WI38 (cell line): ENCODE measurements at regions not wholly inside any gene's neighbourhood (a gene's known extent, or its start where the extent isn't known, plus 50 kb on each side); places are given as distances from the start of the nearest gene placed in this dataset.

Experiments
- H3K4me3 ChIP-seq: 2 replicates; pipeline ENCODE4 v1.5.1; 2011; ENCODE audit warnings: low read depth, mild to moderate bottlenecking, control low read depth, low read length
- TF ChIP-seq, protein P1 (sequence below): IDR thresholded peaks from 2 replicates; pipeline ENCODE4 v1.5.1; 2012; ENCODE audit warnings: low read depth, mild to moderate bottlenecking, control low read depth, low read length

DNA sequence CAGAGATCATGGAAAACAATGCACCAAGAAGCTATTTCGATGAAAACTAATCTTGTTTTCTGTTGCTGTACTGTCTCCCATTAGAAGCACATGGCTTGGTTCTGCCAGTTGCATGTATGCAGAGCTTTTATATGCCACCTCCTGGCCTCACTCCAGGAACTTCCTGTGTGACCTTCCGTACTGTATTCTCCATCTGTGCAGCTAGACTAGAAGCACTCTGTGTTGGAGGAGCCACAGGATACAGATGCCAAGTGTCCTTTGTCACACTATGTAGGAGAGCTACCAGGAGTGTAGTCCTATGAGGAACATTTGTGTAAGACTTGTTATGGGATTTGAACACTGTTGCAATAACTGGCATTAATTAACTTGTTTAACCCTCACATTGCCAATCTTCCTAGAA lies 503.5 kb upstream of the TPK1 start:
- TF ChIP-seq, protein P1, sequence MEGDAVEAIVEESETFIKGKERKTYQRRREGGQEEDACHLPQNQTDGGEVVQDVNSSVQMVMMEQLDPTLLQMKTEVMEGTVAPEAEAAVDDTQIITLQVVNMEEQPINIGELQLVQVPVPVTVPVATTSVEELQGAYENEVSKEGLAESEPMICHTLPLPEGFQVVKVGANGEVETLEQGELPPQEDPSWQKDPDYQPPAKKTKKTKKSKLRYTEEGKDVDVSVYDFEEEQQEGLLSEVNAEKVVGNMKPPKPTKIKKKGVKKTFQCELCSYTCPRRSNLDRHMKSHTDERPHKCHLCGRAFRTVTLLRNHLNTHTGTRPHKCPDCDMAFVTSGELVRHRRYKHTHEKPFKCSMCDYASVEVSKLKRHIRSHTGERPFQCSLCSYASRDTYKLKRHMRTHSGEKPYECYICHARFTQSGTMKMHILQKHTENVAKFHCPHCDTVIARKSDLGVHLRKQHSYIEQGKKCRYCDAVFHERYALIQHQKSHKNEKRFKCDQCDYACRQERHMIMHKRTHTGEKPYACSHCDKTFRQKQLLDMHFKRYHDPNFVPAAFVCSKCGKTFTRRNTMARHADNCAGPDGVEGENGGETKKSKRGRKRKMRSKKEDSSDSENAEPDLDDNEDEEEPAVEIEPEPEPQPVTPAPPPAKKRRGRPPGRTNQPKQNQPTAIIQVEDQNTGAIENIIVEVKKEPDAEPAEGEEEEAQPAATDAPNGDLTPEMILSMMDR, result no peak
- no peak overlapping the region for H3K4me3 ChIP-seq

DNA sequence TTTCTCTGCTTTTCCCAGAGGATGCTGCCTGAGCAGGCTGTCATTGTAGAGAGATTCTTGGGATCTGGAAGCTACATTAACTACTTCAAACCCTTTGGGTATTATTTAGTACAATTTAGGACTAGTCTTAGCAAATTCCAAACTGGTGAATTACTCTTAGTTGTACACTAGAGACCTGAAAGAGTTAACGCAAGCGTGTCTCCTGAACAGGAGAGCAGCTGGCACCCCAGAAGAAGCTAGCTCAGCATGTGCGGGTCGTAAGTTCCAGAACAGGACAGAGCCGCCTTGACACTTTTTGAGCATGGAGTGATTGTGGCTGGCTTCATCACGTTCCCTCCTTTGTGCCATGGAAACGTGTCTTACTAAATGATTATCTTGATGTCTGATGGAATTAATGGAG lies 495.7 kb upstream of the TPK1 start:
- TF ChIP-seq, protein P1, result no peak
- H3K4me3 ChIP-seq, result no peak overlapping the region

DNA sequence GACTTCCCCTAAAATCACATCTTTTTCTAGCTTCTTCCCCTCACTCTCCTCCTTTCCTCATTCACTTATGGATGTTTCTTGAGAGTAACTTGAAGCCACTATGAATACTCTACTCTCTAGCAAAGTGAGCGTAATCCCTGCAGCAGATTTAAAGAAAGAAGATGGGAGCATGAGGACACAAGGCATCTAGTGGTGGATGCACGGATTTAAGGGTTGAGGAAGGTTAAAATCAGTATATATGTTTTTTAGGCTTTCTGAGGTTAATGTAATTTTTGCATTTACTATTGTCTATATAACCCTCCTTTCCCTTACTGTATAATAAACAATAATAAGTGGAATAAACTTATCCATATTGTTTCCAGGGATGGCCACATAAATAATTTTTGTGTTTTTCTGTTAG lies 495.2 kb upstream of the TPK1 start:
- TF ChIP-seq, protein P1, result no peak
- H3K4me3 ChIP-seq, result no peak overlapping the region

DNA sequence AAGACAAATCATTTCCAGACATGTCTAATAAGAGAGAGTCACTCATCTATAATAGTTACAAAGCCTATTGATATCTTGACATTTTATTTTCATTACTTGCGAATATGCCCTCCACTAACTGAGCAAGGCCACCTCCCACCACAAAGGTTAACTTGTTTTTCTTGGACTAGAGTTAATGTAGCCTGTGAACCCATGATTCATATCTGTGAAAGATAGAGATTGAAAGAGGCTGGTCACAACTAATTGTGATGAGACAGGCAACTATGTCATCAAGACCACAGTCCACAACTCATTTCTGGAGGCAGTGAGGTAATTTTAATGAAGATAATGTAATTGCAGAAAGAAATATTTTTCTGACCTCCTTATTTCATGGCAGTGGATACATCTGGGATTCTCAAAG lies 491.8 kb upstream of the TPK1 start:
- TF ChIP-seq, protein P1, result no peak
- H3K4me3 ChIP-seq, result no peak overlapping the region

DNA sequence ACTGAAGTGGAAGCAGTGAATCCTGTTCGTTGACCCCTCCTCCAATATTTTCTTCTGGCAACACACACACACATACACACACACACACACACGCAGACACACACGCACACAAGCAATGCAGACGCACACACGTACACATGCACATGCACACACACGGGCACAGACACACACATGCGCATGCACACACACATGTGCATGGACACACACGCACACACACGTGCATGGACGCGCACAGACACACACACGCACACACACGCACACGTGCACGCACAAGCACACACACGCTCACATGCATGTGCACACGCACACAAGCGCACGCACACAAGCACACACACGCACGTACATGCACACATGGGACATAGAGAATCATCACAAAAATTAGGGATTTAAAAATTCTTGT lies 488.2 kb upstream of the TPK1 start:
- H3K4me3 ChIP-seq, result no peak overlapping the region
- TF ChIP-seq, protein P1, result no peak

DNA sequence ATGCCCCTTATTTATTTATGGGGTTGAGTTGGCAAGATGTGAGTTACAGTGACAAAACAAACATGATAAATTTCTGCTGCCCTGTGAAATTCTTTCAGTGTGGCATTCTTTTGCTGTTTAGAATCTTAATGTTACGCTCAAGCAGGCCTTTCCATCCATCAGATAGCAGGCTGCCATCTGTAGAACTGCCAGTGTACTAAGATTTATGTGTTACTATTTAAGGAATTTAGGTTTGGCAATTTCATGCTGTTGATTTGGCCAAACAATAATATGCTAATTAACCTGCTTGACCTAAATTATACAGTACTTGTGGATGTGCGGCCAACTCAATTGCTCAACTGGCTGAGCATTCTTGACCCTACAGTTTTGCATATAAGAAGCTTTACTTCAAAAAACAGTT lies 477.7 kb upstream of the TPK1 start:
- TF ChIP-seq, protein P1, result no peak
- H3K4me3 ChIP-seq, result no peak overlapping the region

DNA sequence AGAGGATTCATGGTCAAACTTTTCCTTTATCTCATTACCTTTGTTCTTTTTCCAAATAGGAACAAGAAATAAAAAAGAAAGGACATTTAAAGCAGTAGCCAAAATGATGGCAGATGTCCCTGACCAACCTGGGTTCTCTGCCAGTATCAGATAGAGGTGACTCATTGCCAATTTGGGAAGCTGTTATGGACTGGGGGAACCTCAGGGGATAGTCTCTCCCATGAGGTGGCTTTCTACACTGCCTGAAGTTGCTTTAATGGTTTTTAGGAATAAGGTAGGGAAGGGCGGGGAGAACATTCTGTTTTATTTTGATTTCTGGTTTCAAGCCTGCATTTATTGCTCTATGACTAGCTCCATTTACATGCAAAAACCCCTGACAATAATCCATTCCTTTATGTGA lies 457.9 kb upstream of the TPK1 start:
- TF ChIP-seq, protein P1, result no peak
- no peak overlapping the region for H3K4me3 ChIP-seq
